ENCODE measurements at regions not wholly inside any gene's neighbourhood (a gene's known extent, or its start where the extent isn't known, plus 50 kb on each side); places are given as distances from the start of the nearest gene placed in this dataset.

GRCh38 chr5:110354915-110355644, 371.4 kb downstream of the TMEM232 start:
- TF ChIP-seq RAD21 (IDR thresholded peaks at IDR 0.05 in 1 of 2, conservative IDR thresholded peaks at IDR 0.05 in 1 of 2; ENCODE audit: low read depth in 2 of 2, low read length in 2 of 2) (no peak), POLR2A (IDR thresholded peaks at IDR 0.05; ENCODE audit: control extremely low read depth in 1 of 2, low read depth in 2 of 2, low read length in 2 of 2) (no peak), CREB1 (IDR thresholded peaks at IDR 0.05) (no peak)
